ENCODE measurements at regions not wholly inside any gene's neighbourhood (a gene's known extent, or its start where the extent isn't known, plus 50 kb on each side); places are given as distances from the start of the nearest gene placed in this dataset.
"Not testable (repeated sequence)": the region's sequence is repeated elsewhere in the genome, so short reads cannot be mapped to it uniquely, and the experiment has no call there.

- DNase-seq (ENCODE audit: low spot score): no peak
Observed at GRCh38 chr4:72677265-72677664, 108.2 kb upstream of the ADAMTS3 start.

- DNase-seq (ENCODE audit: low spot score): no peak
Observed at GRCh38 chr4:72671980-72672379, 103.0 kb upstream of the ADAMTS3 start.

- DNase-seq (ENCODE audit: low spot score): no peak
Observed at GRCh38 chr4:72670521-72670920, 101.5 kb upstream of the ADAMTS3 start.

GRCh38 chr4:72666910-72667309, 97.9 kb upstream of the ADAMTS3 start:
- DNase-seq (ENCODE audit: low spot score): no peak

DNA sequence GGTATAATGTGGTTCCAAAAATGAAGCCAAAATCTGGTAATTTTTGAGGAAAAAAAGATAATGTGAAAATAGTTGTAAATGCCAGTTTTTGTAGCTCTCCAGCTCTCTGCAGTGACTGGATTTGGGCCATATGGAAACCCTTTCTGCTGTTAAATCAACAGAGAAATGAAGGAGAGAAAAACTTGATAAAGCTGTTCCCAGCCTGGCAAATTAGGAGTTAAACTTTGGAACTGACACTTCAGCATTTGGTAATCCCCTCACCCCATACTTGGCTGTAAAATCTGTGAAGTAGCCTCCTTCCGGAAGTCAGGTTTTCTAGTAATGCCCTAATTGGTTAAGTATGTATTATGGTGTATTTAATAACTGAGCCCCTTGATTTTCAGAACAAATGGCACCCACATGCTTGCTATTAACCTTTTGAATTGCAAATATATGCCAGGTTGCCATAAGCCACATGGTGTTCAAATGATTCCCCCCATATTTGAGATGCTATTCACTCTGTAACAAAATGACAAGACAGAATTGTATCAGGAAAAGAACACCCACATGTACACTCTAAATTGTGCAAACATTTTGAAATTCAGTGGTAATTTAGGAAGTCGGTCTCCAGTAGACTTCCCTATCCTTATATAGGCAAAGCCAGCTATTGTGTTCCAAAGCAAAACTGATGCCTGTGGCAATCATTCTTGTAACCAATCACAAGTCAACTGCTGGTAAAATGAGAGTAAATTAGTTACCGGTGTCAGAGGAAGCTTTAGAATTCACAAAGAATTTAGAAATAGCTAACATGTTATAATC, 96.3 kb upstream of the ADAMTS3 start:
- no peak for DNase-seq (ENCODE audit: low spot score)

DNA sequence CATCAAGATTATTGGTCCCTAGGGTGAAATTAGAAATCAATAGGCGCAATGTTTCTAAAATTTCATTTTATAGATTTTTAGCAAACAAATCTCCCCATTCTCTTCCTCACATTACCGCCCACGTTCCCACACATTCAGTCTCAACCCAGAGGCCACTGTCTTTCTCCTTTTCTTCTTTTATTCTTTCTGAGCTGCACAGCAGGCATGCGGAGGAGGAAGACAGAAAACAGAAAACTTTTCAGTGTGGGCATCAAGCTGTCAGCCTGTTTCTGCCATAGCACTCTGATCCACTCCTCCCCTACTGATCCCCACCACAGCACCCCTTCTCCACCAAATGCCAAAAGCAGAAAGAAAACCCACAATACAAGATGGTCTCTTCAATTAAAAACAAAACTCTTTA, 94.8 kb upstream of the ADAMTS3 start:
- no peak for DNase-seq (ENCODE audit: low spot score)

DNA sequence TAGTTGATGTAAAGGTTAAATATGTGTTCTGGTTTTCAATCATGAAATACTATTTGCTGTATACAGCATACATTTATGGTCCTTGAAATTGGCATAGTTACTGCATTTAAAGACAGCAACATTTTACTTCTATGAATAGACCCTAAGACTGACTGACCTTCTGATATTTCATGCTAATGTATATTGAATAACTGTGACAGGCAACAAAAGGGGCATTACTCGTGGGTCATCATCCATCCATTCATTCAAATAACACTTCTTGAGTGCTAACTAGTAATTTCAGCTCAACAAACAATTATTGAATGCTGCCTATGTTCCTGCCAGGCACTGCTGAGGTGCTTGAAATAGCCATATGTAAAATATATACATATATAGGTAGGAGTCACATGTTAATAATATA, 92.8 kb upstream of the ADAMTS3 start:
- DNase-seq (ENCODE audit: low spot score): no peak

- DNase-seq (ENCODE audit: low spot score): no peak
Observed at GRCh38 chr4:72641611-72642010, 72.6 kb upstream of the ADAMTS3 start.

DNA sequence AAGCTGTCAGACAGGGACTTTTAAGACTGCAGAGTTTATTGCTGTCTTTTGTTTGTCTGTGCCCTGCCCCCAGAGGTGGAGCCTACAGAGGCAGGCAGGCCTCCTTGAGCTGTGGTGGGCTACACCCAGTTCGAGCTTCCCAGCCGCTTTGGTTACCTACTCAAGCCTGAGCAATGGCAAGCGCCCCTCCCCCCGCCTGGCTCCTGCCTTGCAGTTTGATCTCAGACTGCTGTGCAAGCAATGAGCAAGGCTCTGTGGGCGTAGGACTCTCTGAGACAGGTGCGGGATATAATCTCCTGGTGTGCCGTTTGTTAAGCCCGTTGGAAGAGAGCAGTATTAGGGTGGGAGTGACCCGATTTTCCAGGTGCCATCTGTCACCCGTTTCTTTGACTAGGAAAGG, 67.8 kb upstream of the ADAMTS3 start:
- DNase-seq (ENCODE audit: low spot score): not testable (repeated sequence)

DNA sequence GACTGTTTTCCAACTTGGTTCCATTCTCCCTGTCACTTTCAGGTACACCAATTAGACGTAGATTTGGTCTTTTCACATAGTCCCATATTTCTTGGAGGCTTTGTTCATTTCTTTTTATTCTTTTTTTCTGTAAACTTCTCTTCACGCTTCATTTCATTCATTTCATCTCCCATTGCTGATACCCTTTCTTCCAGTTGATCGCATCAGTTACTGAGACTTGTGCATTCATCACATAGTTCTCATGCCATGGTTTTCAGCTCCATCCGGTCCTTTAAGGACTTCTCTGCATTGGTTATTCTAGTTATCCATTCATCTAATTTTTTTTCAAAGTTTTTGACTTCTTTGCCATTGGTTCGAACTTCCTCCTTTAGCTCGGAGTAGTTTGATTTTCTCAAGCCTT, 66.9 kb upstream of the ADAMTS3 start:
- DNase-seq (ENCODE audit: low spot score): not testable (repeated sequence)

GRCh38 chr4:72632253-72632652, 63.2 kb upstream of the ADAMTS3 start:
- DNase-seq (ENCODE audit: low spot score): not testable (repeated sequence)

DNA sequence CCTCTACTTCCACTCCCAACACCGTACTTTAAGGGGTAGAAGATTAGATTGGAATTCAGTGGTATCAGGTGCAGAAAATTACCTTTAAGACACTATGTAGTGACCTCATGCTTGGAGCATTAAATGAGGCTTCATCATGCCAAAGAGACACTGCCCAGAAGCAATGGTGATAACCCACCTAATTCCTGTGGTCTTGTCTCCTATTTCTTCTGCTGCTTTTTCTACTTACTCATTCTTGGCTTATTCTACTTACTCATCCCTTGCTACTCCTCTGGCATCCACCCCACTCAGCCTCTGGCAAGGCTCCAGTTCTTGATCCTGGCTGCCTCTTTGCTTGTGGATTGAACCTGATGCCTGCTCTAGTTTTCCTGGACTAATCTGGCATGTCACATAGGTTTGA, 62.3 kb upstream of the ADAMTS3 start:
- DNase-seq (ENCODE audit: low spot score): no peak

DNA sequence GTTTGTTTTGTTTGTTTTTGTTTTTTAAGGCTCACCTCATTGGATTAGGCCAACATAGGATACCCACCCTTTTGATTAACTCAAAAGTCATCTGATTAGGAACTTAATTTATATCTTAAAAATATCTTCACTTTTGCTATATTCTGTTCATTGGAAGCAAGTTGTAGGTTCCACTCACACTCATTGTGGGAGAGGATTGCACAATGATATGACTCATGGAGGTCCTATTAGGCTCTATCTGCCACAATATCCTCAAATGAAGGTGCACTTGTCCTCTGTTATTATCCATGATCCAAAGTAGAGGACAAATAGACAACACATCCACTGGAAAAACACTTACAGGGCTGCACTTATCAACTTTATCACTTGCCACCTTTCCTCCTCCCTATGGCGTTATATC, 60.5 kb upstream of the ADAMTS3 start:
- no peak for DNase-seq (ENCODE audit: low spot score)

- no peak for DNase-seq (ENCODE audit: low spot score)
Observed at GRCh38 chr4:72627723-72628122, 58.7 kb upstream of the ADAMTS3 start.

All from hematopoietic multipotent progenitor cell treated with erythropoietin and hydrocortisone succinate and interleukin-3 and kit ligand, for 17 days (in vitro differentiated cells).